PC-3 (cell line): ENCODE measurements at regions not wholly inside any gene's neighbourhood (a gene's known extent, or its start where the extent isn't known, plus 50 kb on each side); places are given as distances from the start of the nearest gene placed in this dataset.
"Not testable (repeated sequence)": the region's sequence is repeated elsewhere in the genome, so short reads cannot be mapped to it uniquely, and the experiment has no call there.

ENCODE experiments used
- ATAC-seq: fragments of 200-7000 bp; cut with Tn5 transposase; 2 replicates; pipeline ENCODE4 v1.9.1; 2020; ENCODE audit warnings: mild to moderate bottlenecking, moderate library complexity
- BruUV-seq: library from RNA; stranded (reverse); fragments of 400-500 nt; replicated peaks from 2 replicates; lab custom pipeline; 2021; lab: Mats Ljungman, UMichigan
- CTCF ChIA-PET: fragments of 300-600 bp; sonication (Branson Sonifier 250); formaldehyde crosslinking; loops from one replicate; lab custom pipeline; 2022; ENCODE audit warnings: antibody characterized with exemption; lab: Charles Lee
- POLR2A ChIA-PET: fragments of 300-600 bp; sonication (Branson Sonifier 250); formaldehyde crosslinking; loops from one replicate; lab custom pipeline; 2022; ENCODE audit warnings: antibody characterized with exemption; ENCODE audit not compliant: unreplicated experiment; lab: Charles Lee
- DNase-seq: peaks from one replicate; pipeline ENCODE4 v3.0.0-alpha.2; 2015
- H2AFZ ChIP-seq: fragments of 300-600 bp; sonication (generic); 2 replicates; pipeline ENCODE4 v1.6.0; 2016; ENCODE audit warnings: antibody characterized with exemption, low read length
- H3F3A ChIP-seq: fragments of 300-600 bp; sonication (generic); one replicate; pipeline ENCODE4 v1.6.0; 2017; ENCODE audit warnings: antibody characterized with exemption, low read length, control low read depth, mild to moderate bottlenecking; ENCODE audit not compliant: unreplicated experiment
- H3K27ac ChIP-seq: fragments of 300-600 bp; sonication (generic); 2 replicates; pipeline ENCODE4 v1.5.1; 2016; ENCODE audit warnings: mild to moderate bottlenecking, low read length
- H3K27me3 ChIP-seq: fragments of 300-600 bp; sonication (generic); 2 replicates; pipeline ENCODE4 v1.6.1; 2016; ENCODE audit warnings: low read length, mixed read lengths
- H3K36me3 ChIP-seq: fragments of 300-600 bp; sonication (generic); 2 replicates; pipeline ENCODE4 v1.6.1; 2016; ENCODE audit warnings: low read depth, mixed run types, low read length, mixed read lengths
- H3K4me1 ChIP-seq: fragments of 300-600 bp; sonication (generic); 2 replicates; pipeline ENCODE4 v1.5.1; 2016; ENCODE audit warnings: low read length; ENCODE audit not compliant: insufficient read depth
- H3K4me2 ChIP-seq: fragments of 300-600 bp; sonication (generic); 2 replicates; pipeline ENCODE4 v1.6.0; 2016; ENCODE audit warnings: low read length
- H3K4me3 ChIP-seq: fragments of 300-600 bp; sonication (generic); 2 replicates; pipeline ENCODE4 v1.5.1; 2016; ENCODE audit warnings: mild to moderate bottlenecking, low read length, mixed read lengths
- H3K79me2 ChIP-seq: fragments of 300-600 bp; sonication (generic); 2 replicates; pipeline ENCODE4 v1.6.1; 2017; ENCODE audit warnings: low read length, mixed read lengths
- H3K9ac ChIP-seq: fragments of 300-600 bp; sonication (generic); 2 replicates; pipeline ENCODE4 v1.6.0; 2016; ENCODE audit warnings: mild to moderate bottlenecking, low read length
- H3K9me2 ChIP-seq: fragments of 300-600 bp; sonication (generic); replicated peaks from 2 replicates; pipeline ENCODE4 v1.6.1; 2016; ENCODE audit warnings: mixed run types, low read length, mixed read lengths
- H3K9me3 ChIP-seq: fragments of 300-600 bp; sonication (generic); 2 replicates; pipeline ENCODE4 v1.6.1; 2016; ENCODE audit warnings: low read length, mixed read lengths
- H4K20me1 ChIP-seq: fragments of 300-600 bp; sonication (generic); 2 replicates; pipeline ENCODE4 v1.6.1; 2016; ENCODE audit warnings: low read length, mixed read lengths
- EZH2 ChIP-seq: fragments of 300-600 bp; sonication (generic); IDR thresholded peaks from one replicate; pipeline ENCODE4 v1.6.1; 2017; ENCODE audit warnings: antibody characterized with exemption, mild to moderate bottlenecking, low read length; ENCODE audit not compliant: unreplicated experiment
- EZH2phosphoT487 ChIP-seq: fragments of 300-600 bp; sonication (generic); IDR thresholded peaks from 2 replicates; pipeline ENCODE4 v1.6.1; 2018; ENCODE audit warnings: mild to moderate bottlenecking, antibody characterized with exemption, low read length, borderline replicate concordance
- intact Hi-C: fragments of 100-400 bp; cut with micrococcal nuclease; formaldehyde crosslinking; loops from 2 replicates; pipeline ENCODE4 v1.9.0; 2023
- TF ChIP-seq, protein P1 (sequence below): fragments of 300-600 bp; sonication (generic); conservative IDR thresholded peaks from 2 replicates; pipeline ENCODE4 v1.5.1; 2017; ENCODE audit warnings: antibody characterized with exemption, low read depth, mild to moderate bottlenecking, low read length

- ChIA-PET POLR2A (no interaction called here), CTCF (no interaction called here)
- H3K36me3 ChIP-seq: no peaks in the 10 kb centered on the region
- H3K4me1 ChIP-seq: peaks cover 14% of the 10 kb centered on the region
- BruUV-seq: no TSS peak
- ATAC-seq: no peak
- H3K4me3 ChIP-seq: no peak overlapping the region
- H3K79me2 ChIP-seq: no peaks in the 10 kb centered on the region
- TF ChIP-seq EZH2phosphoT487 (no peak), EZH2 (no peak)
- TF ChIP-seq, protein P1, sequence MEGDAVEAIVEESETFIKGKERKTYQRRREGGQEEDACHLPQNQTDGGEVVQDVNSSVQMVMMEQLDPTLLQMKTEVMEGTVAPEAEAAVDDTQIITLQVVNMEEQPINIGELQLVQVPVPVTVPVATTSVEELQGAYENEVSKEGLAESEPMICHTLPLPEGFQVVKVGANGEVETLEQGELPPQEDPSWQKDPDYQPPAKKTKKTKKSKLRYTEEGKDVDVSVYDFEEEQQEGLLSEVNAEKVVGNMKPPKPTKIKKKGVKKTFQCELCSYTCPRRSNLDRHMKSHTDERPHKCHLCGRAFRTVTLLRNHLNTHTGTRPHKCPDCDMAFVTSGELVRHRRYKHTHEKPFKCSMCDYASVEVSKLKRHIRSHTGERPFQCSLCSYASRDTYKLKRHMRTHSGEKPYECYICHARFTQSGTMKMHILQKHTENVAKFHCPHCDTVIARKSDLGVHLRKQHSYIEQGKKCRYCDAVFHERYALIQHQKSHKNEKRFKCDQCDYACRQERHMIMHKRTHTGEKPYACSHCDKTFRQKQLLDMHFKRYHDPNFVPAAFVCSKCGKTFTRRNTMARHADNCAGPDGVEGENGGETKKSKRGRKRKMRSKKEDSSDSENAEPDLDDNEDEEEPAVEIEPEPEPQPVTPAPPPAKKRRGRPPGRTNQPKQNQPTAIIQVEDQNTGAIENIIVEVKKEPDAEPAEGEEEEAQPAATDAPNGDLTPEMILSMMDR: no peak
- no peaks in the 10 kb centered on the region for H3K9me3 ChIP-seq
- no peaks in the 10 kb centered on the region for H3K9me2 ChIP-seq
- no peak overlapping the region for H3K9ac ChIP-seq
- H4K20me1 ChIP-seq: no peaks in the 10 kb centered on the region
- no peak overlapping the region for H3K27ac ChIP-seq
- DNase-seq: peak; percentile 58
- H3K4me2 ChIP-seq: no peak overlapping the region
- H2AFZ ChIP-seq: no peak overlapping the region
- H3K27me3 ChIP-seq: no peaks in the 10 kb centered on the region
- H3F3A ChIP-seq: no peaks in the 10 kb centered on the region
- intact Hi-C loops: no loop called here
Observed at GRCh38 chr6:6960571-6961251, 147.1 kb upstream of the RREB1 start.

- Histone ChIP-seq H3K36me3 (no peaks in the 10 kb centered on the region), H3K9ac (no peak overlapping the region), H2AFZ (no peak overlapping the region), H3K9me3 (no peaks in the 10 kb centered on the region), H3K9me2 (no peaks in the 10 kb centered on the region), H3K27me3 (no peaks in the 10 kb centered on the region), H3K4me3 (no peak overlapping the region), H3K4me1 (peaks cover 25% of the 10 kb centered on the region), H3K4me2 (no peak overlapping the region), H3K27ac (no peak overlapping the region), H4K20me1 (no peaks in the 10 kb centered on the region), H3K79me2 (no peaks in the 10 kb centered on the region), H3F3A (no peaks in the 10 kb centered on the region)
- no peak for DNase-seq
- no peak for TF ChIP-seq EZH2phosphoT487
- TF ChIP-seq, protein P1: no peak
- ChIA-PET CTCF (no interaction called here), POLR2A (no interaction called here)
- BruUV-seq: no TSS peak
- ATAC-seq: no peak
- intact Hi-C loops: no loop called here
Observed at GRCh38 chr6:6962086-6962485, 145.7 kb upstream of the RREB1 start.

GRCh38 chr6:6962699-6963098, 145.1 kb upstream of the RREB1 start:
- Histone ChIP-seq H3K4me1 (peaks cover 25% of the 10 kb centered on the region), H3K36me3 (no peaks in the 10 kb centered on the region), H3F3A (no peaks in the 10 kb centered on the region), H4K20me1 (no peaks in the 10 kb centered on the region), H3K9ac (no peak overlapping the region), H3K4me3 (no peak overlapping the region), H3K27me3 (no peaks in the 10 kb centered on the region), H3K4me2 (no peak overlapping the region), H3K27ac (no peak overlapping the region), H3K79me2 (no peaks in the 10 kb centered on the region), H3K9me2 (no peaks in the 10 kb centered on the region), H2AFZ (no peak overlapping the region), H3K9me3 (no peaks in the 10 kb centered on the region)
- intact Hi-C loops: no loop called here
- DNase-seq (no peak), ATAC-seq (no peak)
- POLR2A ChIA-PET: no interaction called here
- BruUV-seq: no TSS peak
- TF ChIP-seq EZH2phosphoT487 (no peak), EZH2 (no peak)
- TF ChIP-seq, protein P1: no peak
- CTCF ChIA-PET: no interaction called here

DNA sequence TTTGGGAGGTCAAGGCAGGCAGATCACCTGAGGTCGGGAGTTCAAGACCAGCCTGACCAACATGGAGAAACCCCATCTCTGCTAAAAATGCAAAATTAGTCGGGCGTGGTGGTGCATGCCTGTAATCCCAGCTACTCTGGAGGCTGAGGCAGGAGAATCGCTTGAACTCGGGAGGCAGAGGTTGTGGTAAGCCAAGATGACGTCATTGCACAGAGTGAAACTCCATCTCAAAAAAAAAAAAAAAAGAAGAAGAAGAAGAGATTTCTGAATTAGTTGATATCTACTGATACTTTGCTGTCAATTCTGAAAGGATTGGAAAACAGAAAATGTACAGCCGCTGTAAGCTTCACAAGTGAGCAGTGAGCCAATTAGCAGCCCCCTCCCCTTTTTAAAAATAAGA, 144.4 kb upstream of the RREB1 start:
- H3K9me2 ChIP-seq, BruUV-seq, H3K4me3 ChIP-seq, CTCF ChIA-PET, H3F3A ChIP-seq, H3K36me3 ChIP-seq, ATAC-seq, H3K9me3 ChIP-seq, H3K27me3 ChIP-seq, H2AFZ ChIP-seq, intact Hi-C loops, H3K9ac ChIP-seq, DNase-seq, H3K4me2 ChIP-seq, H3K79me2 ChIP-seq, H4K20me1 ChIP-seq, H3K27ac ChIP-seq: not testable (repeated sequence)
- H3K4me1 ChIP-seq: peaks cover 29% of the 10 kb centered on the region
- POLR2A ChIA-PET: interaction anchor here (0.7 kb wide), 1 partner anchor 1960 kb away, joined by 6 read pairs; the partner anchor contains the start of gene RPP40
